ENCODE measurements at regions not wholly inside any gene's neighbourhood (a gene's known extent, or its start where the extent isn't known, plus 50 kb on each side); places are given as distances from the start of the nearest gene placed in this dataset.

- DNase-seq (ENCODE audit: low spot score) = no peak
Observed at GRCh38 chr9:116039893-116040292, 113.7 kb upstream of the PAPPA start.

GRCh38 chr9:116042321-116042720 is 111.3 kb upstream of the PAPPA start:
- DNase-seq (ENCODE audit: low spot score) = no peak

GRCh38 chr9:116045083-116045482 is 108.5 kb upstream of the PAPPA start:
- no peak for DNase-seq (ENCODE audit: low spot score)

GRCh38 chr9:116048081-116048480 is 105.5 kb upstream of the PAPPA start:
- DNase-seq (ENCODE audit: low spot score) = no peak

GRCh38 chr9:116049456-116049855 is 104.1 kb upstream of the PAPPA start:
- no peak for DNase-seq (ENCODE audit: low spot score)

- no peak for DNase-seq (ENCODE audit: low spot score)
Observed at GRCh38 chr9:116051528-116051927, 102.1 kb upstream of the PAPPA start.

GRCh38 chr9:116055536-116055935 is 98.1 kb upstream of the PAPPA start:
- no peak for DNase-seq (ENCODE audit: low spot score)

- DNase-seq (ENCODE audit: low spot score) = no peak
Observed at GRCh38 chr9:116057371-116057770, 96.2 kb upstream of the PAPPA start.

GRCh38 chr9:116058421-116058820 is 95.2 kb upstream of the PAPPA start:
- no peak for DNase-seq (ENCODE audit: low spot score)

GRCh38 chr9:116059466-116059865 is 94.1 kb upstream of the PAPPA start:
- DNase-seq (ENCODE audit: low spot score) = no peak

GRCh38 chr9:116060631-116061030 is 93.0 kb upstream of the PAPPA start:
- no peak for DNase-seq (ENCODE audit: low spot score)

GRCh38 chr9:116061546-116062205 is 91.9 kb upstream of the PAPPA start:
- DNase-seq (ENCODE audit: low spot score) = no peak

- no peak for DNase-seq (ENCODE audit: low spot score)
Observed at GRCh38 chr9:116062206-116062550, 91.4 kb upstream of the PAPPA start.

GRCh38 chr9:116064970-116065369 is 88.6 kb upstream of the PAPPA start:
- no peak for DNase-seq (ENCODE audit: low spot score)

GRCh38 chr9:116066221-116066620 is 87.4 kb upstream of the PAPPA start:
- no peak for DNase-seq (ENCODE audit: low spot score)

- no peak for DNase-seq (ENCODE audit: low spot score)
Observed at GRCh38 chr9:116067566-116067965, 86.0 kb upstream of the PAPPA start.

GRCh38 chr9:116070256-116070914 is 83.2 kb upstream of the PAPPA start:
- DNase-seq (ENCODE audit: low spot score) = no peak

- DNase-seq (ENCODE audit: low spot score) = no peak
Observed at GRCh38 chr9:116072046-116072445, 81.5 kb upstream of the PAPPA start.

GRCh38 chr9:116073826-116074225 is 79.8 kb upstream of the PAPPA start:
- DNase-seq (ENCODE audit: low spot score) = no peak

- DNase-seq (ENCODE audit: low spot score) = no peak
Observed at GRCh38 chr9:116074658-116075057, 78.9 kb upstream of the PAPPA start.

- DNase-seq (ENCODE audit: low spot score) = no peak
Observed at GRCh38 chr9:116075191-116075590, 78.4 kb upstream of the PAPPA start.

- DNase-seq (ENCODE audit: low spot score) = no peak
Observed at GRCh38 chr9:116078640-116079039, 75.0 kb upstream of the PAPPA start.

GRCh38 chr9:116080561-116080960 is 73.0 kb upstream of the PAPPA start:
- DNase-seq (ENCODE audit: low spot score) = no peak
